Upper lobe of left lung (tissue), 6 donors: ENCODE measurements at regions not wholly inside any gene's neighbourhood (a gene's known extent, or its start where the extent isn't known, plus 50 kb on each side); places are given as distances from the start of the nearest gene placed in this dataset.

ENCODE experiments used
- ATAC-seq, 2 donors: fragments of 200-7000 bp; cut with Tn5 transposase; one replicate each; pipeline ENCODE4 v1.9.1; 2022; ENCODE audit warnings: mild to moderate bottlenecking in 2 of 2, moderate library complexity in 2 of 2; ENCODE audit not compliant: low FRiP score in 2 of 2
- DNase-seq, 2 donors: peaks; one replicate each; pipeline ENCODE4 v3.0.0-alpha.2; 2019 to 2020
- H3K27ac ChIP-seq, 4 donors: fragments of 200-600 bp; sonication (generic); one replicate each; pipeline ENCODE4 v1.5.1; 2016 to 2019
- H3K27me3 ChIP-seq, 4 donors: fragments of 200-600 bp; sonication (generic); one replicate each; pipeline ENCODE4 v1.5.1; 2017 to 2019
- H3K36me3 ChIP-seq, 4 donors: fragments of 200-600 bp; sonication (generic); one replicate each; pipeline ENCODE4 v1.5.1; 2016 to 2019
- H3K4me1 ChIP-seq, 4 donors: fragments of 200-600 bp; sonication (generic); one replicate each; pipeline ENCODE4 v1.5.1; 2018 to 2019
- H3K4me3 ChIP-seq, 4 donors: fragments of 200-600 bp; sonication (generic); one replicate each; pipeline ENCODE4 v1.5.1; 2017 to 2019; ENCODE audit warnings: mild to moderate bottlenecking in 2 of 4, moderate library complexity in 1 of 4
- H3K9me3 ChIP-seq, 4 donors: fragments of 200-600 bp; sonication (generic); one replicate each; pipeline ENCODE4 v1.5.1; 2018 to 2019
- EP300 ChIP-seq, 4 donors: sonication (generic); formaldehyde crosslinking; IDR thresholded peaks; one replicate each; pipeline ENCODE4 v1.5.1; 2017; ENCODE audit warnings: antibody characterized with exemption in 4 of 4, control low read depth in 2 of 4
- POLR2A ChIP-seq, 4 donors: fragments of 450-650 bp; IDR thresholded peaks; one replicate each; pipeline ENCODE4 v1.5.1; 2016 to 2017; ENCODE audit warnings: antibody characterized with exemption in 4 of 4, mild to moderate bottlenecking in 2 of 4
- POLR2AphosphoS5 ChIP-seq, 2 donors: sonication (generic); formaldehyde crosslinking; IDR thresholded peaks; one replicate each; pipeline ENCODE4 v1.5.1; 2017; ENCODE audit warnings: antibody characterized with exemption in 2 of 2
- WGBS, 2 donors: methylation state at CpG; one replicate each; pipeline ENCODE4 v1.1.5; 2017 to 2018; 5-methylcytosine and 5-hydroxymethylcytosine counted together
- TF ChIP-seq, protein P1 (sequence below), 6 experiments: fragments of 450-650 bp in 4 of 6; fragments of 200-600 bp in 2 of 6; sonication (generic) in 2 of 6; IDR thresholded peaks; one replicate each; pipeline ENCODE4 v1.5.1; 2016 to 2019; ENCODE audit warnings: antibody characterized with exemption in 6 of 6
- donor health status: DM: no; HTN: no; CAD: no; lungs with moderate emphysema.
- donor health status: DM: no; HTN: yes; CAD: no; lungs with severe emphysema.

- Histone ChIP-seq H3K27me3 (no peaks in the 10 kb centered on the region), H3K27ac (no peak overlapping the region), H3K9me3 (no peaks in the 10 kb centered on the region), H3K4me3 (no peak overlapping the region), H3K4me1 (no peaks in the 10 kb centered on the region), H3K36me3 (no peaks in the 10 kb centered on the region)
- ATAC-seq = no peak
- TF ChIP-seq, protein P1, sequence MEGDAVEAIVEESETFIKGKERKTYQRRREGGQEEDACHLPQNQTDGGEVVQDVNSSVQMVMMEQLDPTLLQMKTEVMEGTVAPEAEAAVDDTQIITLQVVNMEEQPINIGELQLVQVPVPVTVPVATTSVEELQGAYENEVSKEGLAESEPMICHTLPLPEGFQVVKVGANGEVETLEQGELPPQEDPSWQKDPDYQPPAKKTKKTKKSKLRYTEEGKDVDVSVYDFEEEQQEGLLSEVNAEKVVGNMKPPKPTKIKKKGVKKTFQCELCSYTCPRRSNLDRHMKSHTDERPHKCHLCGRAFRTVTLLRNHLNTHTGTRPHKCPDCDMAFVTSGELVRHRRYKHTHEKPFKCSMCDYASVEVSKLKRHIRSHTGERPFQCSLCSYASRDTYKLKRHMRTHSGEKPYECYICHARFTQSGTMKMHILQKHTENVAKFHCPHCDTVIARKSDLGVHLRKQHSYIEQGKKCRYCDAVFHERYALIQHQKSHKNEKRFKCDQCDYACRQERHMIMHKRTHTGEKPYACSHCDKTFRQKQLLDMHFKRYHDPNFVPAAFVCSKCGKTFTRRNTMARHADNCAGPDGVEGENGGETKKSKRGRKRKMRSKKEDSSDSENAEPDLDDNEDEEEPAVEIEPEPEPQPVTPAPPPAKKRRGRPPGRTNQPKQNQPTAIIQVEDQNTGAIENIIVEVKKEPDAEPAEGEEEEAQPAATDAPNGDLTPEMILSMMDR (IDR thresholded peaks at IDR 0.05) = no peak
- TF ChIP-seq POLR2AphosphoS5 (IDR thresholded peaks at IDR 0.05) (no peak), POLR2A (IDR thresholded peaks at IDR 0.05) (no peak), EP300 (IDR thresholded peaks at IDR 0.05) (no peak)
- DNase-seq = no peak
- 67 to 78% methylated on average over 4 of the region's 4 CpGs for WGBS, 2 donors
These were observed 453.7 kb downstream of the SLC4A3 start for GRCh38 chr2:220081171-220081570.

DNA sequence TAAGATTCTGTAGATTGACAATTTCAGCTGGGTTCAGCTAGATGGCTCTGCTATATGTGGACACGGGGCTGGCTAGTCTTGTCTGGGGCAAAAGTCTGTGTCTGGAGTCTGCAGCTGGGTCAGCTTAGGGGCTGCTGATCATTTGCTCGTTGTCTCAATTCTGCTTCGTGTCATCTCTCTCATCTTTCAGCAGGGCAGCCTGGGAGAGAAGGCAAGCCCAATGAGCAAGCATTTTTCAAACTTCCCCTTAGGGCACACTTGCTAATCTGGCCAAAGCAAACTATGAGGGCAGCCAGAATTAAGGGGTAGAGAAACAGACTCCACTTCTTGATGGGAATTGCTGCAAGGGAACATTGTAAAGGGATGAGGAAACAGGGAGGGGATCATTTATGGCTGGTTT is 462.6 kb downstream of the SLC4A3 start:
- 39 to 43% methylated on average over 3 of the region's 3 CpGs for WGBS, 2 donors
- Histone ChIP-seq H3K36me3 (no peaks in the 10 kb centered on the region), H3K27ac (no peak overlapping the region), H3K4me1 (no peaks in the 10 kb centered on the region), H3K4me3 (no peak overlapping the region), H3K27me3 (no peaks in the 10 kb centered on the region), H3K9me3 (no peaks in the 10 kb centered on the region)
- TF ChIP-seq, protein P1 (IDR thresholded peaks at IDR 0.05) = no peak
- no peak for TF ChIP-seq POLR2A (IDR thresholded peaks at IDR 0.05)
- no peak for TF ChIP-seq POLR2AphosphoS5 (IDR thresholded peaks at IDR 0.05)
- no peak for DNase-seq
- ATAC-seq = no peak

DNA sequence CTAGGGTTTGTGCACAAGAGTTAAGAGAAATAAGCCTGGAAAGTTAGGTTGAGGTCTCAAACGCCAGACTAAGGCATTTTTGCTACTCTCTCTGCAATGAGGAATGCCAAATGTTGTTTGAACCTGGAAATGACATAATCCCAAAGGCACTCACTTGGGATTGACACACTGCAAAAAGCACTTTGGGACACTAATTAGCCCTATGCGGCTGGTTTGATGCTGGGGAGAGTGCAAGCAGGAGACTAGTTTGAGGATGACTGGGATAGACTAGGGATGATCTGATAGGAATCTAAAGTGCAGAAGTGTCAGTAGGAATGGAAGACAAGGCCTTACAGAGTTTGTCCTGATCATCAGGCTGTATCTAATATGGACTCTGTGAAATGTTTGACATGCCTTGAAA is 469.0 kb downstream of the SLC4A3 start:
- Histone ChIP-seq H3K9me3 (no peaks in the 10 kb centered on the region), H3K36me3 (no peaks in the 10 kb centered on the region), H3K4me3 (no peak overlapping the region), H3K27ac (no peak overlapping the region), H3K27me3 (no peaks in the 10 kb centered on the region), H3K4me1 (no peaks in the 10 kb centered on the region)
- no peak for TF ChIP-seq POLR2A (IDR thresholded peaks at IDR 0.05)
- no peak for TF ChIP-seq EP300 (IDR thresholded peaks at IDR 0.05)
- TF ChIP-seq, protein P1 (IDR thresholded peaks at IDR 0.05) = no peak
- no peak for TF ChIP-seq POLR2AphosphoS5 (IDR thresholded peaks at IDR 0.05)
- ATAC-seq = no peak
- no peak for DNase-seq
- WGBS, 2 donors = 24 to 33% methylated on average over 2 of the region's 2 CpGs

DNA sequence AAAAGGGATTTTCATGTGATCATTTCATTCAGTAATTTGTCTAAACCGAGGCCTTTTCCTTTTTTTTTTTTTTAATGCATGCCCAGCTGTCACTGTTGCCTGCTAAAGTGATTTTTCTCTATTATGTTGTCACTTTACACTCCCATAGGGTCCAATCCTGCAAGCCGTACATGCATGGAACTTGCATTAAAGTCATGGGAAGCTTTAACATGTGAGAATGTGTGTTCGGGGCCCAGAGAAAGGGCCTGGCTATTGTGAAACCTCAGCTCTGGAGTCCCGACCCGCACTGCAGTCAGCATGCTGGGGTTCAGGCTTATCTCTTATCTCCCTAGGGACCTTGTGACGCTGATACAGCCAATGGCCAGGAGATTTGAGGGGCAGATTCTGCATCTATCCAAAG is 474.6 kb downstream of the SLC4A3 start:
- 54 to 79% methylated on average over 6 of the region's 6 CpGs for WGBS, 2 donors
- Histone ChIP-seq H3K9me3 (no peaks in the 10 kb centered on the region), H3K36me3 (no peaks in the 10 kb centered on the region), H3K27me3 (no peaks in the 10 kb centered on the region), H3K4me3 (no peak overlapping the region), H3K4me1 (no peaks in the 10 kb centered on the region), H3K27ac (no peak overlapping the region)
- DNase-seq (no peak), ATAC-seq (no peak)
- no peak for TF ChIP-seq POLR2A (IDR thresholded peaks at IDR 0.05)
- TF ChIP-seq, protein P1 (IDR thresholded peaks at IDR 0.05) = no peak
- no peak for TF ChIP-seq EP300 (IDR thresholded peaks at IDR 0.05)
- no peak for TF ChIP-seq POLR2AphosphoS5 (IDR thresholded peaks at IDR 0.05)

GRCh38 chr2:220103596-220103995 is 476.2 kb downstream of the SLC4A3 start:
- ATAC-seq (no peak), DNase-seq (no peak)
- Histone ChIP-seq H3K27ac (no peak overlapping the region), H3K36me3 (no peaks in the 10 kb centered on the region), H3K4me3 (no peak overlapping the region), H3K4me1 (no peaks in the 10 kb centered on the region), H3K27me3 (no peaks in the 10 kb centered on the region), H3K9me3 (no peaks in the 10 kb centered on the region)
- TF ChIP-seq POLR2AphosphoS5 (IDR thresholded peaks at IDR 0.05) = no peak
- TF ChIP-seq EP300 (IDR thresholded peaks at IDR 0.05) = no peak
- TF ChIP-seq, protein P1 (IDR thresholded peaks at IDR 0.05) = no peak
- TF ChIP-seq POLR2A (IDR thresholded peaks at IDR 0.05) = no peak
- WGBS, 2 donors = 44 to 72% methylated on average over 2 of the region's 2 CpGs
